BE2C (cell line): ENCODE measurements at regions not wholly inside any gene's neighbourhood (a gene's known extent, or its start where the extent isn't known, plus 50 kb on each side); places are given as distances from the start of the nearest gene placed in this dataset.

Experiments used
- DNase-seq: peaks from one replicate; pipeline ENCODE4 v3.0.0-alpha.2; 2020
- H3K27me3 ChIP-seq: fragments of 250-450 bp; sonication (Bioruptor Pico); 2 replicates; pipeline ENCODE4 v1.5.1; 2020; ENCODE audit warnings: mild to moderate bottlenecking
- H3K36me3 ChIP-seq: fragments of 250-450 bp; sonication (Bioruptor Pico); 2 replicates; pipeline ENCODE4 v1.5.1; 2020; ENCODE audit warnings: mild to moderate bottlenecking
- H3K4me1 ChIP-seq: fragments of 250-450 bp; sonication (Bioruptor Pico); 2 replicates; pipeline ENCODE4 v1.5.1; 2020
- H3K4me3 ChIP-seq: 2 replicates; pipeline ENCODE4 v1.5.1; 2011; ENCODE audit warnings: low read depth, low read length
- H3K9me3 ChIP-seq: fragments of 250-450 bp; sonication (Bioruptor Pico); 2 replicates; pipeline ENCODE4 v1.5.1; 2020
- TF ChIP-seq, protein P1 (sequence below): IDR thresholded peaks from 2 replicates; pipeline ENCODE4 v1.5.1; 2012; ENCODE audit warnings: mild to moderate bottlenecking, low read depth, low read length

DNA sequence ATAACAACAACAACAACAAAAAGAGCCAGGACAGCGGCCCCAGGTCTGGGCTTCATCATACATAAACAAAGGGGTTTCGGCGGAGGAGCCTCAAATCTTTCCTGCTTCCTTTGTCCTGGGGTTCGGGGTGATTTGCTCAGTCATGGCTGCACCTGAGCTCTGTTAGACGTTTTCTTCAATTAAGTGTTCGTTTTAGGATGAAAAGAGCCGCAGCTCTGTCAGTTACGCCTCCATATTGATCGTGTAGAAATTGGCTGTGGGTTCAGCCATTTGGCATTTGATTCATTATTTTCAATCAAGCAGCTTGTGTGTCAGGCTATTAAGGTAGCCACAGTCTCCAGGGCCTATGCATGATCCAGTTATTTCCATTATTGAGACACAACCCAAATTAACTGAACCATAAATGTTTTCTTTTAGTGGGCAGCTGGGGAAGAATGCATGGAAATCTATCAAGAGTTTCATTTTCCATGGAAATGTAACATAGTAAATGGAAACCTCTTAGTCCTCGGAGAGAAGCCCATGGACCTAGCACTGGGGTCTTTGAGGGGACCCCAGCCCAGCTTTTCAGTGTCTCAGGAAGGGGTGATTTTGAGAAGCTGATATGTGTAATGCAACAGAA is 370.0 kb upstream of the C1orf174 start:
- Histone ChIP-seq H3K9me3 (no peaks in the 10 kb centered on the region), H3K4me3 (no peak overlapping the region), H3K27me3 (no peaks in the 10 kb centered on the region), H3K4me1 (no peaks in the 10 kb centered on the region), H3K36me3 (no peaks in the 10 kb centered on the region)
- DNase-seq = no peak
- TF ChIP-seq, protein P1, sequence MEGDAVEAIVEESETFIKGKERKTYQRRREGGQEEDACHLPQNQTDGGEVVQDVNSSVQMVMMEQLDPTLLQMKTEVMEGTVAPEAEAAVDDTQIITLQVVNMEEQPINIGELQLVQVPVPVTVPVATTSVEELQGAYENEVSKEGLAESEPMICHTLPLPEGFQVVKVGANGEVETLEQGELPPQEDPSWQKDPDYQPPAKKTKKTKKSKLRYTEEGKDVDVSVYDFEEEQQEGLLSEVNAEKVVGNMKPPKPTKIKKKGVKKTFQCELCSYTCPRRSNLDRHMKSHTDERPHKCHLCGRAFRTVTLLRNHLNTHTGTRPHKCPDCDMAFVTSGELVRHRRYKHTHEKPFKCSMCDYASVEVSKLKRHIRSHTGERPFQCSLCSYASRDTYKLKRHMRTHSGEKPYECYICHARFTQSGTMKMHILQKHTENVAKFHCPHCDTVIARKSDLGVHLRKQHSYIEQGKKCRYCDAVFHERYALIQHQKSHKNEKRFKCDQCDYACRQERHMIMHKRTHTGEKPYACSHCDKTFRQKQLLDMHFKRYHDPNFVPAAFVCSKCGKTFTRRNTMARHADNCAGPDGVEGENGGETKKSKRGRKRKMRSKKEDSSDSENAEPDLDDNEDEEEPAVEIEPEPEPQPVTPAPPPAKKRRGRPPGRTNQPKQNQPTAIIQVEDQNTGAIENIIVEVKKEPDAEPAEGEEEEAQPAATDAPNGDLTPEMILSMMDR = no peak

DNA sequence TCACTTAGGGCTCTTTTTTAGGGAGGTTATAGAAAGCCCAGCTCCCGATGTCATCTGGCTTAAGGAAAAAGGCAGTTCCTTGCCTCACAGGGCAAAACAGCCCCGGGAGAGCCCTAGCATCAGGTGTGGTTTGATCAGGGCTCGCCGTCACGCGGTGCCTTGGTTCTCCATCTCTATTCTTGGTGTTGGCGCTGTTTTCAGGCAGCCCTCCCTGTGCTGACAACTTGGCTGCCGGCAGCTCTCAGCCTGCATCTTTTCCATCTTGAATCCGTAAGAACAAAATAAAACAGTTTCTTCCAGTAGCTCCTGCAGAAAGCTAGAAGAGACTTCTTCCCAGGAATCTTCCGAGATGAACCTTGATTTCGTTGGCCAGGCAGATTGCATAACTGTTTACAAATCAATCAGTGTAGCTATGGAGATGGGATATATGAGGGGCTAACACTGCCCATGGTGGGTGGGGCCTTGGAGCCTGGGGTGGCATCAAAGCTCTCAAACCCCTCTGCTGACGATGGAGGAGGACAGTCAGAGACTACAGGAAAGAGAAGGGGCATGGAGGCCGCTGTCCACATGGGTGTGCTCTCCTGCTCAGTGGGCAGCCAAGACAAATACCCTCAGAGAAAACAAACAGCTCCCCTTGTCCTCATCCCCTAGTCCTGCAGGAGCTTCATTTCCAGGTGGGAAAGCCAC is 370.7 kb upstream of the C1orf174 start:
- H3K27me3 ChIP-seq = no peaks in the 10 kb centered on the region
- no peak for DNase-seq
- H3K9me3 ChIP-seq = no peaks in the 10 kb centered on the region
- TF ChIP-seq, protein P1 = no peak
- H3K36me3 ChIP-seq = no peaks in the 10 kb centered on the region
- H3K4me1 ChIP-seq = no peaks in the 10 kb centered on the region
- H3K4me3 ChIP-seq = no peak overlapping the region

DNA sequence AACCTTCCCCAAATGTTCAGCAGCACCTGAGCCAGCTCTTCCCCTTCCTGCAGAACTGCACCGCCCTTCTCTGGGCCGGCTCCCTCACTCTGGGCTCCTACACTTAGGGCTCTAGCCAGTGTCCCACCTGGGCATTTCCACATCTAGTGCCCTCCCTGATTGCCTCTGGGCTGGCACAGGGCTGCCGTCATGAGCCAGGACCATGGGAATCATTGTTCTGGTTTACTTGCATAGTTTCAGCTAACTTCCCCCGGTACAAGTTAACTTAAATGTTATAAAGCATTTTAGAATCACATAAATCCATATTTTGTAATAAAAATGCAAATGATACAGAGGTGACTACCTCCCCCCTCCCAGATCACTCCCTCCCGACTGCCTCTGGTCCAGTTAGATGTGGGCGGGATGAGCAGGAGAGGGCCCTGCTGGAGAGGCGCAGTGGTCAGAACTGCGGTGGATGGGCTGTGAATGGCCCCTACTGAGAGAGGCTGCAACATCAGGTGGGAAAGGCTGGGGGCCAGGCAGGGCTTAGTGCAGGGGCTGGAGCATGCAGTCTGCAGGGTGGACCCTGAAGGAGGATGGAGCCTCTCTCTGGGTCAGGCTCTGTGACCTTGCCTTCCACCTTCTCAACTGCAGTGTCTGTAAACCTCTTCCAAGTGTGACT is 371.4 kb upstream of the C1orf174 start:
- TF ChIP-seq, protein P1 = no peak
- H3K36me3 ChIP-seq = no peaks in the 10 kb centered on the region
- no peak overlapping the region for H3K4me3 ChIP-seq
- H3K9me3 ChIP-seq = no peaks in the 10 kb centered on the region
- DNase-seq = no peak
- no peaks in the 10 kb centered on the region for H3K4me1 ChIP-seq
- no peaks in the 10 kb centered on the region for H3K27me3 ChIP-seq

DNA sequence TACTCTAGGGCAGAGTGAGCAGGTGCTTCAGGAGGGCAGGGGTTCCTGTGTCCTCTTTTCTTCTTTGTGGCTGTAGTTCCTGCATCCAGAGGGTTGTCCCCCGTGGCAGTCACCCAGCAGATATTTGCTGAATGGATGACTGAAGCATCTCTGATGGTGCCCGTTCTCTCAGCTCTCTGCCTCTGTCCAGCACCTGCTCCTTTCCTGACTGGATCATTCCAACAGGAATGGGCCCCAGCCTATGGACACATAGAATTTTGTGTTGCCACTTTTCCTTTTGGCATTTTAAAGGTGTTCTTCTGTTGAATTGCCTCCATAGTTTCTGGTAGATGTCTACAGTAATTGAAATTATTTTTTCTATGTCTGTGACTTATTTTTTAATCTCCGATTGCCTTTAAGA is 372.5 kb upstream of the C1orf174 start:
- Histone ChIP-seq H3K4me3 (no peak overlapping the region), H3K4me1 (no peaks in the 10 kb centered on the region)
- TF ChIP-seq, protein P1 = no peak

DNA sequence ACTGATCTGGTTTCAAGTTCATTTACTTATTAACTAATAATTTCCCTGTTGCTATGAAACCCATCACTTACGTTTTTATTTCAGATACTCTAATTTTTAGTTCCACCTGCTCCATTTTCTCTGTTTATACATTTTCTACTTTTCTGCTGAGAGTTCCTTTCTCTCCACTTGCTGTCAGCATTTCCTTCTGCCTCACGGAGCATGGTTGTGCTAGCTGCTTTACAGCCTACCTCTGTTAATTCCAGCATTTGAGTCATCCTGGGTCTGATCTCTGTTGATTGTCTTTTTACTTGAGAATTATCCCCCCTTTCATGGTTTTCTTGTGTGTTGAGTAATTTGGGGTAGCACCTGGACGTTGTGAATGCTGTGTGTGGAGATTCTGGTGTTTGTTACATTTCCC is 373.2 kb upstream of the C1orf174 start:
- Histone ChIP-seq H3K36me3 (no peaks in the 10 kb centered on the region), H3K27me3 (no peaks in the 10 kb centered on the region), H3K4me3 (no peak overlapping the region), H3K9me3 (no peaks in the 10 kb centered on the region), H3K4me1 (no peaks in the 10 kb centered on the region)
- TF ChIP-seq, protein P1 = no peak
- no peak for DNase-seq

More for the DNA sequence above, 372.5 kb upstream of the C1orf174 start:
- no peak for DNase-seq
- Histone ChIP-seq H3K36me3 (no peaks in the 10 kb centered on the region), H3K9me3 (no peaks in the 10 kb centered on the region), H3K27me3 (no peaks in the 10 kb centered on the region)

DNA sequence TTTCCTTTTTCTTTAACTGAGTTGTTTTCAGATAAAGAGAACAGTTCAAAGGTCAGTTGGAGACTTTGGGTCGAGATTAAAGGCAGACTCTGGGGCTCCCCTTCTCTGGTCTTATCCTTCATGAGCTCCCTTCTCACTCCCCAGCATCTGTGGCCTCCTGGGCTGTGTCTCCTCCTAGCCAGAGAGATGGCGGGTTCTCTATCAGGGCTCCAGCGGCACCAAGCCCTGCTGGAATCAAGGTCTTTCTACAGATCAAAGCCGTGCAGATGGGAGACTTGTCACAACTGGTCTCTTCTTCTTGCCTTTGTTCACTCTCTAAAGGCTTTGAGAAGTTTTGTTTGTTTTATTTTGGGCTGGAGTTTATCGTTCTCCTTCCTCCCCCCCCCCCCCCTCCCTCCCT is 373.7 kb upstream of the C1orf174 start:
- H3K4me3 ChIP-seq = no peak overlapping the region
- no peaks in the 10 kb centered on the region for H3K4me1 ChIP-seq
- H3K9me3 ChIP-seq = no peaks in the 10 kb centered on the region
- H3K27me3 ChIP-seq = no peaks in the 10 kb centered on the region
- DNase-seq = no peak
- no peaks in the 10 kb centered on the region for H3K36me3 ChIP-seq
- TF ChIP-seq, protein P1 = no peak
